ENCODE measurements at regions not wholly inside any gene's neighbourhood (a gene's known extent, or its start where the extent isn't known, plus 50 kb on each side); places are given as distances from the start of the nearest gene placed in this dataset.

- no peak for DNase-seq
Observed at GRCh38 chr4:17293901-17294300, 218.0 kb downstream of the QDPR start.

- DNase-seq: no peak
Observed at GRCh38 chr4:17288151-17288550, 223.7 kb downstream of the QDPR start.

GRCh38 chr4:17286752-17287460 lies 225.0 kb downstream of the QDPR start:
- DNase-seq: no peak

- DNase-seq: no peak
Observed at GRCh38 chr4:17285747-17286146, 226.1 kb downstream of the QDPR start.

DNA sequence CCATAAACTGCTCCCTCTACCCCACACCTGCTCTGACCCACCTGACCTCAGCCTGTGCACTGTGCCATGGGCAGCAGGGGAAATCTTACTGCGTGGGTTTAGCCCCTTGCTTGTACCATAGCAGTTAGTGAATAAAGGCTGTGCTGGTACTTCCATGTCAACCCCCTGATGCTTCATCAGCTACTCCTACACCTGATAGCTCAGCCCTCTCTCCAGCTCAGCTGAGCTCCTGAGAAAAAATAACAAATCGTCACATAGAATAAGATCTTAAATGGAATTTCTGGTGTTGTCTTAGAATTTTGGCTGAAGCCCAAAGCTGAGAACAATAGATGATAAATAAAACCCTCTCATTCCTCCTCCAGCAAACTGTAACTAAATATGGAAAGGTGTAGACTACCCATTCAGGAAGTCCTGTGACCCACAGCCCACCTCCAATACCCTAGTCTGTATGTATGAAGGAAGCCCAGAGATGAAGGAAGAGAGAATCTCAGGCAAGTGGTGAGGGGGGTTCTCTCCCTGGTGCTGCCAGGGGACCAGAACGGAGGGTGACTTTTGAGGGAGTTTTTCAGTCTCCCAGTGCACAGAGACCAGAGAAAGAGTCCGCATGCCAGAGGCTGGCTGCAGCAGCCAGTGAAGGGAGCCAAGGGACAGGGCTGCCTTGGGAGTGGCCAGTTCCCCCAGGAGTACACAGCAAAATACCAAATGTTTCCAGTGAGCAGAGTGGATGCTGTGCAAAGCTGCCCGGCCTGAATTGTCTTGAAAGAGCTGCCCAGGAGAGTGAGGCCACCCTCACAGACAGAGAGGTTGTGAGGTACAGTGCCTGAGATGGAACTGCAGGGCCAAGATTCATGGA lies 227.3 kb downstream of the QDPR start:
- no peak for DNase-seq

DNA sequence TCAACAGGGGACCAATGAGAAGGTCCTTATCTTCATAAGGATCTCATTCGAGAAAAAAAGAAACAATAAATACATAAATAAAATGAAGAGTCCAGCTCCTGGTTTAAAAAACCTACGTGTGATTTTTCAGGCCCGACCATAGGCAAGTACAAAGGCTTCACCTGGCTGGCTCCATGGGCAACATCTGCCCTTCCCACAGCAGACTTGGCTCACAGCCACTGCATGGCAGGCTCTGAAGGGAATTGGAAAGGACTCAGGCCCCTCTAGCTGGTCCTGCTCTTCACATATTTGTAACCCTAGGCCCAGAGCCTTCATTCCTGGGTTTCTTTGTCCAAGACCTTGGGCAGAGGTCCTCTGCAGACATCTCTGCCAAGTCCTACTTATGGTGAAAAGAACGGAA lies 228.1 kb downstream of the QDPR start:
- DNase-seq: no peak

DNA sequence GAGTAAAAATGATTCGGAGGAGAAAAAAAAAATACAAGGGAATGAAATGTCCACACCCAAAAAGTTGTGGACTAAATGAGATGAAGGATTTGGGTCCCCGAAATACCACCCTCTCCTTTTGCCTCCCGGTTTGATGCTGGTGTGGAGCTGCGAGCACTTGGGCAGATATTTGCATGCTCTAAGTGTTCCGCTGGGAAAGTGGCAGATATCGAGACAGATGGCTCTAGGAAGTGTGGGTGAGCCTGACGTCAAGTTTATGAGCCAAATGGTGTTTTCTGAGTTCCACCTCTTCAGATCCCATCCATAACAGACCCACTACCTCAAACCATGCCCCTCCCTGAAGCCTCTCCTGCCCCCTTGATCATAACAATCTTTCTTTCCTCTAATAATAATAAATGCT lies 228.6 kb downstream of the QDPR start:
- DNase-seq: no peak

GRCh38 chr4:17280261-17281018 lies 231.4 kb downstream of the QDPR start:
- DNase-seq: no peak

DNA sequence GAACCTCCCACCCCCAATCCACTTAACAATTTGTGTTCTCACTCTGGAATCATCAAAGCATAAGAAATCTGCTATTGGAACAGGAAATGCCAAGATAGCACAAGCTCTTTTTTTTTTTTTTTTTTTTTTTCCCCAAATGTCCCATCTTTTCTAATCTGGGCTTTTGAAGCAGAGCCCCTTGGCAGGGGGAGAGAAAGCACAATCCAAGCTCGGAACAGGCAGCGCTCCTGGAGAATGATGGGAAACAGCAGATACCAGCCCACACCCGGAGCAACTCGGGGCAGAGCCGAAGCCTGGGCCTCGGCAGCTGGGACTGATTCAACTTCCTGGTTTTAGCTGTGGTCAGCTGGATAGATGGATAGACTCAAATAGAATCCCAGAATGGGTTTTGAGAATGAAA lies 235.1 kb downstream of the QDPR start:
- no peak for DNase-seq

- DNase-seq: no peak
Observed at GRCh38 chr4:17275836-17276235, 236.1 kb downstream of the QDPR start.

- no peak for DNase-seq
Observed at GRCh38 chr4:17273047-17273446, 238.8 kb downstream of the QDPR start.

DNA sequence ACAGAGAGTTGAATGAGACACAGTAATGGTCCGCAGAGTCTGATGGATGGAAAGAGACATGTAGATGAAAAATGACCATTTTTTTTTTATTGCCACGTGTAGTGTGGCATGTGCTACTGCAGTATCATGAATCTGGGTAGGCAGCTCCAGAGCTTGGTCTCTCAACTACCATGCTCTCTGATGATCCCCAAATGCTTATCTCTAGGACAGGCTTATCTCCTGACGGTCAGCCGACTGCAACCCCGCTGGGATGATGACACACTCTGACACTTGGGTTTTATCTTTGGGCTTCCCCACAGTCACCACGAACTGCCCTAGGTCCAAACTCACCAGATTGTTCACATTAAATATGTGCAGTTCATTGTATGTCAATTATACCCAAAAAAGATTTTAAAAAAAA lies 239.7 kb downstream of the QDPR start:
- DNase-seq: no peak

GRCh38 chr4:17265653-17266052 lies 246.2 kb downstream of the QDPR start:
- DNase-seq: no peak

- no peak for DNase-seq
Observed at GRCh38 chr4:17265139-17265538, 246.8 kb downstream of the QDPR start.

DNA sequence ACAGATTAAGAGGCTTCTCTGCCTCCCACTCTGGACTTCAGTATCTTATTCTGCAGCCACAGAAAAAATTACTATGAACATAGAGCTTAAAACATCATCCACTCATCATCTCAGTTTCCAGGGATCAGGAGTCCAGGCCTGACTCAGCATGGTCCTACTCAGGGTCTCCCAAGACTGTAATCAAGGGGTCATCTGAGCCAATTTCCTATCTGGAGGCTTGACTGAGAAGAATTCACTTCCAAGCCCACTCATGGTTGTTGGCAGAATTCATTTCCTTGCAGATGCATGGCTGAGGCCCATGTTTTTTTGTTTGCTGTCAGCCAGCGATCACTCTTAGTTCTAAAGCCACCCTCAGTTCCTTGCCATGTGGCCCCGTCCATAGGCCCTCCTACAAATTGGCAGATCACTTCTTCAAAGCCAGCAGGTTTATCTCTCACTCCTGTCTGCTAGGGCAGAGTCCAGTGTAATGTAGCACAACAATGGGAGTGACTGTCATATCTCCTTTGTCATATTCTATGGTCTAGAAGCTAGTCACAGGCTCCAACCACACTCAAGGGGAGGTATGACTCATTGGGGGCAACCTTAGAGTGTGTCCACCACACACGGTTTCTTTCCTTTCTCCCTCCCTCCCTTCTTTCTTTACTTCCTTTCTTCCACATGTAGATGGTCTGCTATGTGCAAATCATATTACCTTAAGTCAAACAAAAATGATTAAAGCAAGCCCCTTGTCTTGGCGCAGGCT lies 251.6 kb downstream of the QDPR start:
- no peak for DNase-seq

- no peak for DNase-seq
Observed at GRCh38 chr4:17258106-17258505, 253.8 kb downstream of the QDPR start.

- DNase-seq: no peak
Observed at GRCh38 chr4:17252131-17252530, 259.8 kb downstream of the QDPR start.

GRCh38 chr4:17251101-17251500 lies 260.8 kb downstream of the QDPR start:
- DNase-seq: no peak

DNA sequence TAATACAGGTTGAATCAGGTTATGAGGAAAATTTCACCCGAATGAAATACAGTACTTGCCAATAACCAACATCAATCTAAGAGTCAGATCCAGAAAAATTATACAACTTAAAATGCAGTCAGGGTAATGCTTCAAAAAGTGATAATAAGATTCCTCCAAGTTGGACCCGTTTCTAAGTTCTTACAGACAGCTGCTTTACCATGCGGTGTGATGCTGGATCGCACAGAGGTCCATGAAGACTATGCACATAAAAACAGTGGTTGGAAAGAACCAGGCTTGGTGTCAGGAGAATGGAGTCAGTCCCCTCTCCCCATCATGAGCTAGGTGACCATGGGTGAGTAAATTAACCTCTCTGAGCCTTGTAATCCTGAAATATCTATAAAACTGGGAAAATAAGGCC lies 261.3 kb downstream of the QDPR start:
- no peak for DNase-seq

GRCh38 chr4:17246656-17247055 lies 265.2 kb downstream of the QDPR start:
- DNase-seq: no peak

- DNase-seq: no peak
Observed at GRCh38 chr4:17241835-17242234, 270.1 kb downstream of the QDPR start.

DNA sequence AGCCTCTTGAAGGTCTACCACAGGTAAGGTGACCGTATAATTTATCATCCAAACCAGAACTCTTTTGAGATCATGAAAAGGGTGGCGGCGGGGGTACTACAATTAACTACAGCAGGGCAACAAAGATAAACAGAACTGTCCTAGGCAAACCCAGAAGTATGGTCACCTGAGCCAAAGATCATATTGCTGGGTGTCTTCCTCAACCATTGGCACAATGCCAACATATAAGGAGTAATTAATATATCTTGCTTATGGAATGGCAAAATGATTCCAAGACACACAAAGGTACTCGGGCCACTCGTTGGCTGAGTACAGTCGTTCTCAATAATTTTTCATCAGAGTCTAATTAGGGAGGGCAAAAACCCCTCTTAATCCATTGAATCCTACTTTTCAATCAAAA lies 273.3 kb downstream of the QDPR start:
- no peak for DNase-seq

DNA sequence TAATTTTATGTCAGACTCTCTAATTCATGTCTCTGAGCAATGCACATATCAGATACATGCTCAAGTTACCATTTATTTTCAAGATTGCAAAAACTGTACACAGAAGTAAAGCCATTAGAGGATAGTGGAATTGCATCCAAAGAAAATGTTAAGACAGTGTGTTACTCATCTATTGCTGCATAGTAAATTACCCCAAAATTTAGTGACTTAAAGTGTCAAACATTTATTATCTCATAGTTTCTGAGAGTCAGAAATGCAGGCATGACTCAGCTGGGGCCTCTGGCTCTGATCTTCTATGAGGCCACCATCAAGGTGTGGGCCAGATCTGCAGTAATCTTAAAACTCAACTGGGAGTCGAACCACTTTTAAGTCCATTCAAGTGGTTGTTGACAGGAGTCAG lies 275.2 kb downstream of the QDPR start:
- no peak for DNase-seq
